NCI-H748 treated with DMSO at 0.1 percent for 48 hours (cell line): ENCODE measurements at regions not wholly inside any gene's neighbourhood (a gene's known extent, or its start where the extent isn't known, plus 50 kb on each side); places are given as distances from the start of the nearest gene placed in this dataset.
"Not testable (repeated sequence)": the region's sequence is repeated elsewhere in the genome, so short reads cannot be mapped to it uniquely, and the experiment has no call there.

Experiments
- DNase-seq: peaks from one replicate; lab custom pipeline; 2025; lab: John Stamatoyannopoulos, UW

- no peak for DNase-seq
These were observed 198.1 kb upstream of the SLC39A10 start for GRCh38 chr2:195458936-195459335.

- no peak for DNase-seq
These were observed 199.2 kb upstream of the SLC39A10 start for GRCh38 chr2:195457873-195458272.

- no peak for DNase-seq
These were observed 200.3 kb upstream of the SLC39A10 start for GRCh38 chr2:195456771-195457170.

- no peak for DNase-seq
These were observed 205.9 kb upstream of the SLC39A10 start for GRCh38 chr2:195451160-195451559.

GRCh38 chr2:195450552-195451113, 206.4 kb upstream of the SLC39A10 start:
- no peak for DNase-seq

GRCh38 chr2:195447323-195447975, 209.6 kb upstream of the SLC39A10 start:
- DNase-seq, result no peak

GRCh38 chr2:195445639-195446038, 211.4 kb upstream of the SLC39A10 start:
- no peak for DNase-seq

GRCh38 chr2:195443926-195444325, 213.1 kb upstream of the SLC39A10 start:
- DNase-seq, result no peak

GRCh38 chr2:195442458-195443175, 214.4 kb upstream of the SLC39A10 start:
- DNase-seq, result no peak

- no peak for DNase-seq
These were observed 218.3 kb upstream of the SLC39A10 start for GRCh38 chr2:195438692-195439091.

GRCh38 chr2:195437521-195437920, 219.5 kb upstream of the SLC39A10 start:
- DNase-seq, result no peak

GRCh38 chr2:195434346-195434745, 222.7 kb upstream of the SLC39A10 start:
- DNase-seq, result no peak

GRCh38 chr2:195433729-195434128, 223.3 kb upstream of the SLC39A10 start:
- DNase-seq, result not testable (repeated sequence)

GRCh38 chr2:195428673-195429072, 228.4 kb upstream of the SLC39A10 start:
- no peak for DNase-seq

- DNase-seq, result no peak
These were observed 231.7 kb upstream of the SLC39A10 start for GRCh38 chr2:195425328-195425727.

- no peak for DNase-seq
These were observed 238.0 kb upstream of the SLC39A10 start for GRCh38 chr2:195419033-195419432.

- DNase-seq, result no peak
These were observed 242.4 kb upstream of the SLC39A10 start for GRCh38 chr2:195414537-195415100.

GRCh38 chr2:195413944-195414343, 243.1 kb upstream of the SLC39A10 start:
- DNase-seq, result no peak

- DNase-seq, result no peak
These were observed 243.6 kb upstream of the SLC39A10 start for GRCh38 chr2:195413422-195413821.

GRCh38 chr2:195411219-195411687, 245.8 kb upstream of the SLC39A10 start:
- DNase-seq, result no peak

- DNase-seq, result no peak
These were observed 246.9 kb upstream of the SLC39A10 start for GRCh38 chr2:195410074-195410671.

GRCh38 chr2:195408811-195409210, 248.2 kb upstream of the SLC39A10 start:
- no peak for DNase-seq
